Testis (tissue), 2 donors: ENCODE measurements at regions not wholly inside any gene's neighbourhood (a gene's known extent, or its start where the extent isn't known, plus 50 kb on each side); places are given as distances from the start of the nearest gene placed in this dataset.

Experiments used
- CTCF ChIP-seq, 3 experiments: fragments of 450-650 bp in 2 of 3; fragments of 200-600 bp in 1 of 3; sonication (generic) in 1 of 3; IDR thresholded peaks; one replicate each; pipeline ENCODE4 v1.5.1; 2016 to 2019; ENCODE audit warnings: antibody characterized with exemption in 3 of 3, mild to moderate bottlenecking in 2 of 3, moderate library complexity in 1 of 3
- POLR2A ChIP-seq: fragments of 450-650 bp; IDR thresholded peaks from one replicate; pipeline ENCODE4 v1.6.1; 2017; ENCODE audit warnings: antibody characterized with exemption, mild to moderate bottlenecking, moderate library complexity

GRCh38 chr1:228809621-228810394 is 74.5 kb downstream of the RHOU start:
- TF ChIP-seq POLR2A (no peak), CTCF (IDR thresholded peaks at IDR 0.05) (no peak)
